Body of pancreas (tissue), 4 donors: ENCODE measurements at regions not wholly inside any gene's neighbourhood (a gene's known extent, or its start where the extent isn't known, plus 50 kb on each side); places are given as distances from the start of the nearest gene placed in this dataset.

ENCODE experiments used
- ATAC-seq: fragments of 150-250 bp; one replicate; pipeline ENCODE4 v1.9.1; 2016
- DNase-seq, 4 donors: peaks; one replicate each; pipeline ENCODE4 v3.0.0-alpha.2; 2019
- H3K27ac ChIP-seq, 4 donors: fragments of 200-600 bp; sonication (generic); 1 replicate in 3 of 4; 2 replicates in 1 of 4; pipeline versions ENCODE4 v1.5.1 to v1.6.1; 2016 to 2019; ENCODE audit warnings: mild to moderate bottlenecking in 1 of 4, mixed read lengths in 1 of 4, moderate library complexity in 1 of 4
- H3K27me3 ChIP-seq, 2 donors: fragments of 200-600 bp; sonication (generic); one replicate each; pipeline ENCODE4 v1.6.0; 2016; ENCODE audit warnings: mild to moderate bottlenecking in 1 of 2
- H3K36me3 ChIP-seq, 2 donors: fragments of 200-600 bp; sonication (generic); replicated peaks in 1 of 2; 2 replicates each; pipeline ENCODE4 v1.5.1; 2016; ENCODE audit warnings: low read depth in 2 of 2; ENCODE audit not compliant: insufficient read depth in 1 of 2
- H3K4me1 ChIP-seq: fragments of 200-600 bp; sonication (generic); one replicate; pipeline ENCODE4 v1.6.0; 2016
- H3K4me3 ChIP-seq, 2 donors: fragments of 200-600 bp; sonication (generic); 1 replicate in 1 of 2; 2 replicates in 1 of 2; pipeline ENCODE4 v1.5.1; 2016 to 2019
- H3K9me3 ChIP-seq, 3 donors: fragments of 200-600 bp; sonication (generic); 1 replicate in 2 of 3; 2 replicates in 1 of 3; pipeline ENCODE4 v1.5.1; 2016
- CTCF ChIP-seq, 7 experiments: fragments of 450-650 bp in 4 of 7; fragments of 200-600 bp in 3 of 7; sonication (generic) in 3 of 7; IDR thresholded peaks; one replicate each; pipeline ENCODE4 v1.5.1; 2016 to 2019; ENCODE audit warnings: antibody characterized with exemption in 7 of 7
- POLR2A ChIP-seq, 3 donors: fragments of 450-650 bp; IDR thresholded peaks; one replicate each; pipeline ENCODE4 v1.6.1; 2016; ENCODE audit warnings: antibody characterized with exemption in 3 of 3, mild to moderate bottlenecking in 2 of 3
- WGBS, 2 donors: methylation state at CpG; one replicate each; pipeline ENCODE4 v1.1.5; 2017; 5-methylcytosine and 5-hydroxymethylcytosine counted together
- intact Hi-C: fragments of 100-400 bp; cut with DNase I; formaldehyde crosslinking; loops from one replicate; pipeline ENCODE4 v1.15.1; 2023

GRCh38 chr7:41205600-41205999 lies 497.3 kb downstream of the INHBA start:
- ATAC-seq (no peak), DNase-seq (no peak)
- no peak overlapping the region for H3K27ac ChIP-seq
- 35 to 63% methylated on average over 2 of the region's 2 CpGs for WGBS, 2 donors
- H3K9me3 ChIP-seq = no peaks in the 10 kb centered on the region
- no peaks in the 10 kb centered on the region for H3K4me1 ChIP-seq
- H3K27me3 ChIP-seq = no peaks in the 10 kb centered on the region
- TF ChIP-seq CTCF (IDR thresholded peaks at IDR 0.05) (no peak), POLR2A (IDR thresholded peaks at IDR 0.05) (no peak)
- H3K4me3 ChIP-seq = no peak overlapping the region
- intact Hi-C loops = no loop called here
- H3K36me3 ChIP-seq = no peaks in the 10 kb centered on the region

- ATAC-seq (no peak), DNase-seq (no peak)
- no peak for TF ChIP-seq POLR2A (IDR thresholded peaks at IDR 0.05)
- TF ChIP-seq CTCF (IDR thresholded peaks at IDR 0.05) = no peak
- H3K9me3 ChIP-seq = no peaks in the 10 kb centered on the region
- H3K27ac ChIP-seq = no peak overlapping the region
- H3K27me3 ChIP-seq = no peaks in the 10 kb centered on the region
- no peaks in the 10 kb centered on the region for H3K36me3 ChIP-seq
- H3K4me3 ChIP-seq = no peak overlapping the region
- intact Hi-C loops = no loop called here
- no peaks in the 10 kb centered on the region for H3K4me1 ChIP-seq
- 64 to 72% methylated on average over 2 of the region's 2 CpGs for WGBS, 2 donors
Observed at GRCh38 chr7:41203542-41203941, 499.3 kb downstream of the INHBA start.

- ATAC-seq (no peak), DNase-seq (no peak)
- WGBS, 2 donors = 65 to 66% methylated on average over 3 of the region's 3 CpGs
Observed at GRCh38 chr7:41201021-41201420, 501.9 kb downstream of the INHBA start.

GRCh38 chr7:41199136-41199535 lies 503.8 kb downstream of the INHBA start:
- Histone ChIP-seq H3K27ac (no peak overlapping the region), H3K4me3 (no peak overlapping the region), H3K27me3 (no peaks in the 10 kb centered on the region), H3K36me3 (no peaks in the 10 kb centered on the region), H3K9me3 (no peaks in the 10 kb centered on the region), H3K4me1 (no peaks in the 10 kb centered on the region)
- no peak for DNase-seq
- no peak for ATAC-seq
- WGBS, 2 donors = 56 to 63% methylated on average over 3 of the region's 3 CpGs
- no peak for TF ChIP-seq CTCF (IDR thresholded peaks at IDR 0.05)
- TF ChIP-seq POLR2A (IDR thresholded peaks at IDR 0.05) = no peak
- intact Hi-C loops = no loop called here

More at GRCh38 chr7:41201021-41201420, 501.9 kb downstream of the INHBA start:
- Histone ChIP-seq H3K36me3 (no peaks in the 10 kb centered on the region), H3K27me3 (no peaks in the 10 kb centered on the region), H3K4me3 (no peak overlapping the region), H3K4me1 (no peaks in the 10 kb centered on the region), H3K27ac (no peak overlapping the region), H3K9me3 (no peaks in the 10 kb centered on the region)
- TF ChIP-seq CTCF (IDR thresholded peaks at IDR 0.05) (no peak), POLR2A (IDR thresholded peaks at IDR 0.05) (no peak)
- intact Hi-C loops = no loop called here

- Histone ChIP-seq H3K27me3 (no peaks in the 10 kb centered on the region), H3K27ac (no peak overlapping the region), H3K4me3 (no peak overlapping the region), H3K36me3 (no peaks in the 10 kb centered on the region), H3K9me3 (no peaks in the 10 kb centered on the region), H3K4me1 (no peaks in the 10 kb centered on the region)
- TF ChIP-seq CTCF (IDR thresholded peaks at IDR 0.05) (no peak), POLR2A (IDR thresholded peaks at IDR 0.05) (no peak)
- ATAC-seq = no peak
- intact Hi-C loops = no loop called here
- DNase-seq = no peak
Observed at GRCh38 chr7:41198502-41198901, 504.4 kb downstream of the INHBA start.
